ENCODE measurements at regions not wholly inside any gene's neighbourhood (a gene's known extent, or its start where the extent isn't known, plus 50 kb on each side); places are given as distances from the start of the nearest gene placed in this dataset.

GRCh38 chr6:105800398-105800797 lies 285.7 kb upstream of the PRDM1 start:
- TF ChIP-seq CTCF (IDR thresholded peaks at IDR 0.05) = no peak
- no peak for TF ChIP-seq EZH2 (IDR thresholded peaks at IDR 0.05; ENCODE audit: borderline replicate concordance, insufficient read depth, low read depth, low read length, poor library complexity, severe bottlenecking)
